Activated CD4-positive, alpha-beta T cell treated with anti-CD3 and anti-CD28 coated beads for 36 hours (primary cell): ENCODE measurements at regions not wholly inside any gene's neighbourhood (a gene's known extent, or its start where the extent isn't known, plus 50 kb on each side); places are given as distances from the start of the nearest gene placed in this dataset.

ENCODE experiments used
- ATAC-seq: fragments of 200-7000 bp; cut with Tn5 transposase; one replicate; pipeline ENCODE4 v1.10.0; 2021; ENCODE audit warnings: mild to moderate bottlenecking, moderate library complexity
- CTCF ChIA-PET: fragments of 350-600 bp; sonication (Branson Sonifier 250); formaldehyde crosslinking; loops from one replicate; lab custom pipeline; 2021; ENCODE audit warnings: antibody characterized with exemption; lab: Charles Lee
- POLR2A ChIA-PET: fragments of 350-600 bp; sonication (Branson Sonifier 250); formaldehyde crosslinking; loops from one replicate; lab custom pipeline; 2021; ENCODE audit warnings: antibody characterized with exemption, inconsistent platforms; lab: Charles Lee
- DNase-seq: peaks from one replicate; pipeline ENCODE4 v3.0.0-alpha.2; 2020
- H3K27ac Mint-ChIP-seq: one replicate; pipeline ENCODE4 v1.8.0; 2021; ENCODE audit warnings: mixed read lengths
- H3K27me3 Mint-ChIP-seq: one replicate; pipeline ENCODE4 v1.8.0; 2021; ENCODE audit warnings: mixed read lengths
- H3K36me3 Mint-ChIP-seq: one replicate; pipeline ENCODE4 v1.8.0; 2021; ENCODE audit warnings: low read depth, mixed read lengths
- H3K4me1 Mint-ChIP-seq: one replicate; pipeline ENCODE4 v1.8.0; 2021; ENCODE audit warnings: mixed read lengths
- H3K4me3 Mint-ChIP-seq: one replicate; pipeline ENCODE4 v1.8.0; 2021; ENCODE audit warnings: mild to moderate bottlenecking, moderate library complexity, mixed read lengths
- H3K9me3 Mint-ChIP-seq: one replicate; pipeline ENCODE4 v1.8.0; 2021; ENCODE audit warnings: low read depth, mixed read lengths
- intact Hi-C, 2 experiments: fragments of 100-400 bp; cut with DNase I in 1 of 2; cut with micrococcal nuclease in 1 of 2; formaldehyde crosslinking; loops; one replicate each; pipeline versions ENCODE4 v1.14.2 to v1.15.1; 2022 to 2024; cut with DNase I, micrococcal nuclease

- intact Hi-C loops, result loop anchor here in 1 of 2 experiments (5.0 kb wide), 1 partner anchor 232 kb away; no protein-coding TSS in a partner anchor
- Mint-ChIP-seq H3K4me1 (peaks cover 19% of the 10 kb centered on the region), H3K27me3 (peaks cover 16% of the 10 kb centered on the region), H3K27ac (no peak overlapping the region), H3K36me3 (no peaks in the 10 kb centered on the region), H3K4me3 (no peak overlapping the region), H3K9me3 (no peaks in the 10 kb centered on the region)
- ATAC-seq, result no peak
- ChIA-PET CTCF (interaction anchor here (1.5 kb wide), 1 partner anchor 12 kb away, joined by 6 read pairs; no protein-coding TSS in a partner anchor), POLR2A (no interaction called here)
- no peak for DNase-seq
Observed at GRCh38 chr9:21564175-21564574, 82.1 kb upstream of the IFNE start.

- Mint-ChIP-seq H3K4me3 (no peak overlapping the region), H3K4me1 (peaks cover 18% of the 10 kb centered on the region), H3K9me3 (no peaks in the 10 kb centered on the region), H3K36me3 (no peaks in the 10 kb centered on the region), H3K27ac (no peak overlapping the region), H3K27me3 (peaks cover 16% of the 10 kb centered on the region)
- no peak for DNase-seq
- POLR2A ChIA-PET, result no interaction called here
- intact Hi-C loops, result no loop called here
- ATAC-seq, result no peak
- CTCF ChIA-PET, result interaction anchor here (0.6 to 1.5 kb wide), 2 partner anchors 11 to 230 kb away, joined by 6 read pairs; partner anchors contain the start of gene KLHL9
Observed at GRCh38 chr9:21565155-21565554, 83.0 kb upstream of the IFNE start.

- DNase-seq (no peak), ATAC-seq (no peak)
- POLR2A ChIA-PET, result interaction anchor here (0.7 kb wide), 1 partner anchor 8 kb away, joined by 4 read pairs; no protein-coding TSS in a partner anchor
- H3K27me3 Mint-ChIP-seq, result peaks cover 10% of the 10 kb centered on the region
- H3K9me3 Mint-ChIP-seq, result no peaks in the 10 kb centered on the region
- H3K4me1 Mint-ChIP-seq, result peaks cover 14% of the 10 kb centered on the region
- H3K36me3 Mint-ChIP-seq, result no peaks in the 10 kb centered on the region
- CTCF ChIA-PET, result interaction anchor here (3.5 kb wide), 1 partner anchor 9 kb away, joined by 15 read pairs; no protein-coding TSS in a partner anchor
- no peak overlapping the region for H3K27ac Mint-ChIP-seq
- intact Hi-C loops, result no loop called here
- H3K4me3 Mint-ChIP-seq, result no peak overlapping the region
Observed at GRCh38 chr9:21567926-21568325, 85.8 kb upstream of the IFNE start.

GRCh38 chr9:21568484-21568883 lies 86.4 kb upstream of the IFNE start:
- no peaks in the 10 kb centered on the region for H3K9me3 Mint-ChIP-seq
- DNase-seq, result no peak
- no peak overlapping the region for H3K27ac Mint-ChIP-seq
- intact Hi-C loops, result no loop called here
- ATAC-seq, result no peak
- H3K36me3 Mint-ChIP-seq, result no peaks in the 10 kb centered on the region
- H3K4me1 Mint-ChIP-seq, result peaks cover 14% of the 10 kb centered on the region
- peaks cover 10% of the 10 kb centered on the region for H3K27me3 Mint-ChIP-seq
- POLR2A ChIA-PET, result no interaction called here
- no peak overlapping the region for H3K4me3 Mint-ChIP-seq
- CTCF ChIA-PET, result interaction anchor here (3.5 kb wide), 1 partner anchor 10 kb away, joined by 15 read pairs; no protein-coding TSS in a partner anchor

GRCh38 chr9:21569721-21570120 lies 87.6 kb upstream of the IFNE start:
- Mint-ChIP-seq H3K27ac (no peak overlapping the region), H3K4me1 (peaks cover 2% of the 10 kb centered on the region), H3K4me3 (no peak overlapping the region), H3K9me3 (no peaks in the 10 kb centered on the region), H3K36me3 (no peaks in the 10 kb centered on the region), H3K27me3 (peaks cover 12% of the 10 kb centered on the region)
- intact Hi-C loops, result no loop called here
- POLR2A ChIA-PET, result no interaction called here
- CTCF ChIA-PET, result interaction anchor here (3.5 kb wide), 1 partner anchor 11 kb away, joined by 15 read pairs; no protein-coding TSS in a partner anchor
- ATAC-seq, result no peak
- no peak for DNase-seq

- intact Hi-C loops, result no loop called here
Observed at GRCh38 chr9:21570643-21571275, 88.6 kb upstream of the IFNE start.

GRCh38 chr9:21574261-21574660 lies 92.1 kb upstream of the IFNE start:
- peaks cover 27% of the 10 kb centered on the region for H3K4me1 Mint-ChIP-seq
- POLR2A ChIA-PET, result no interaction called here
- CTCF ChIA-PET, result interaction anchor here (0.7 to 1.4 kb wide), 2 partner anchors 15 to 135 kb away, joined by 3 read pairs; no protein-coding TSS in a partner anchor
- DNase-seq, result no peak
- H3K4me3 Mint-ChIP-seq, result no peak overlapping the region
- intact Hi-C loops, result no loop called here
- H3K9me3 Mint-ChIP-seq, result no peaks in the 10 kb centered on the region
- H3K36me3 Mint-ChIP-seq, result no peaks in the 10 kb centered on the region
- no peak overlapping the region for H3K27ac Mint-ChIP-seq
- H3K27me3 Mint-ChIP-seq, result peaks cover 4% of the 10 kb centered on the region
- ATAC-seq, result no peak

More at GRCh38 chr9:21570643-21571275, 88.6 kb upstream of the IFNE start:
- Mint-ChIP-seq H3K4me3 (no peak overlapping the region), H3K9me3 (no peaks in the 10 kb centered on the region), H3K4me1 (no peaks in the 10 kb centered on the region), H3K27ac (no peak overlapping the region), H3K27me3 (peaks cover 10% of the 10 kb centered on the region), H3K36me3 (no peaks in the 10 kb centered on the region)
- CTCF ChIA-PET, result interaction anchor here (0.7 to 2.0 kb wide), 4 partner anchors 9 to 85 kb away, joined by 4 to 8 read pairs (median 5); no protein-coding TSS in a partner anchor
- POLR2A ChIA-PET, result no interaction called here
- DNase-seq (no peak), ATAC-seq (no peak)

- Mint-ChIP-seq H3K27ac (peak overlapping the region; percentile 61), H3K4me3 (no peak overlapping the region), H3K4me1 (peaks cover 32% of the 10 kb centered on the region), H3K9me3 (no peaks in the 10 kb centered on the region), H3K36me3 (no peaks in the 10 kb centered on the region), H3K27me3 (peaks cover 4% of the 10 kb centered on the region)
- ChIA-PET CTCF (interaction anchor here (0.7 to 1.6 kb wide), 3 partner anchors 12 to 432 kb away, joined by 3 to 6 read pairs (median 4); no protein-coding TSS in a partner anchor), POLR2A (interaction anchor here (0.5 to 1.0 kb wide), 3 partner anchors 17 to 495 kb away, joined by 3 to 5 read pairs (median 5); no protein-coding TSS in a partner anchor)
- ATAC-seq, result peak; percentile 90
- intact Hi-C loops, result loop anchor here (1.0 to 5.0 kb wide), 5 partner anchors 15 to 211 kb away; no protein-coding TSS in a partner anchor
- DNase-seq, result peak; percentile 66
Observed at GRCh38 chr9:21576331-21577189, 94.4 kb upstream of the IFNE start.

- H3K4me3 Mint-ChIP-seq, result peak overlapping the region; percentile 43
- CTCF ChIA-PET, result interaction anchor here (0.7 to 1.3 kb wide), 3 partner anchors 130 to 253 kb away, joined by 3 to 7 read pairs (median 3); no protein-coding TSS in a partner anchor
Observed at GRCh38 chr9:21579247-21579671, 97.1 kb upstream of the IFNE start.

GRCh38 chr9:21579743-21580142 lies 97.6 kb upstream of the IFNE start:
- Mint-ChIP-seq H3K9me3 (no peaks in the 10 kb centered on the region), H3K36me3 (no peaks in the 10 kb centered on the region), H3K4me1 (peaks cover 39% of the 10 kb centered on the region), H3K27ac (no peak overlapping the region), H3K27me3 (peaks cover 3% of the 10 kb centered on the region), H3K4me3 (no peak overlapping the region)
- no peak for DNase-seq
- CTCF ChIA-PET, result interaction anchor here (1.1 to 1.3 kb wide), 2 partner anchors 129 to 253 kb away, joined by 3 to 7 read pairs; no protein-coding TSS in a partner anchor
- intact Hi-C loops, result loop anchor here in 1 of 2 experiments (5.0 kb wide), 3 partner anchors 48 to 208 kb away; no protein-coding TSS in a partner anchor
- POLR2A ChIA-PET, result no interaction called here
- no peak for ATAC-seq

More at GRCh38 chr9:21579247-21579671, 97.1 kb upstream of the IFNE start:
- POLR2A ChIA-PET, result no interaction called here
- Mint-ChIP-seq H3K27me3 (peaks cover 3% of the 10 kb centered on the region), H3K9me3 (no peaks in the 10 kb centered on the region), H3K27ac (peak overlapping the region; percentile 74), H3K36me3 (no peaks in the 10 kb centered on the region), H3K4me1 (peaks cover 39% of the 10 kb centered on the region)
- intact Hi-C loops, result loop anchor here in 1 of 2 experiments (5.0 kb wide), 3 partner anchors 48 to 208 kb away; no protein-coding TSS in a partner anchor
- ATAC-seq, result peak; percentile 52
- peak; percentile 33 for DNase-seq
